NCI-H2227 (cell line): ENCODE measurements at regions not wholly inside any gene's neighbourhood (a gene's known extent, or its start where the extent isn't known, plus 50 kb on each side); places are given as distances from the start of the nearest gene placed in this dataset.

ENCODE experiments used
- DNase-seq: peaks from one replicate; lab custom pipeline; 2025; ENCODE audit not compliant: unreplicated experiment; lab: John Stamatoyannopoulos, UW

DNA sequence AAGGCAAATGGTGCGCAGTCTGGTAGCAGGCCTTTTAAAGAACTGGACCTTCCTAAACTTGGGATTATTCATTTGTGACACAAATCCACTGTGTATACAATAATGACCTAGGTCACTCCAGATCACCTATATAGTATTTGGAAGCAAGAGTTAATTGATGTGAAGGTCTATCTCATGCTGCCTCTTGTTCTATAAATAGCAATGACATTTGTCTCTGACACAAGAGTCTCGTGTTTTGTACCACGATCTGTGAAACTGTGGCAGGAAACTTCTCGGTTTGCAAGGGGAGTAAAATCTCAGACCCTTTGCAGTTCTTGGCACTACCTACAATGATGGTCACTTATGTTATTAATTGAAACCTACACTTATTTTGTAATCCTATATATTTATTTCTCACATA, 1408.4 kb downstream of the PCDH7 start:
- no peak for DNase-seq

DNA sequence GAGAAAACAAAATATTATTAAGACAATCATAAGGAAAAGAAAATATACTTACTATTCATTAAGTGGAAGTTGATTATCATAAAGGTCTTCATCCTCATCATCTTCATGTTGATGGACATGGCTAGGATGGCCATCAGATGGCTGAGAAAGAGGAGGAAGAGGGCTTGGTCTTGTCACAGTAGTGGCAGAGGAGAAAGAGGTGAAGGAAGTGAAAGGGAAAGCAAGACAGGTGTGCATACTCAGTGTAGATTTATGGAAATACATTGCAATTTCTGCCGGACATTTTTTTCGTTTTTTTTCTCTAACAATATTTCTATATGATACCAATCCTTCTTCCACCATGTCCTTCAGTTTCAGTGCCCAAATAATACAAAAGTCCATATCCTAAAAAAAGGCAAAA, 1409.8 kb downstream of the PCDH7 start:
- no peak for DNase-seq

DNA sequence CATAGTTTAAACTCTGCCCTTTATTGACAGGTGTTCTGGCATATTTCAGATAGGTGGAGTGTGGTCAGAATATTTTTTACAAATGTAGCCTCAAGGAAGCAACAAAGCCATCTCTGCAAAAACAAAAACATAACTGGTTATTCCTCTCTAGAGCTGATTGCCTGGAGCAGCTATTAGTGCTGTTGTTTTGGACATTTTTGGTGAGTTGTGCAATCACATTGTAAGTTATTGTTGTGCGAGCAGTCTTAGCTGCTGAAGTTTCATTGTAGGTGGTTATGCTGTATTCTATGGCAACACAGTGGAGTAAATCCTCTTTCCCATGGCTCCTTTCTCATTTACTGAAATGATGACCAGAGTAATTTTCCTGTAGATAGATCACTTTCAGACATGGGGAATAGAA, 1413.0 kb downstream of the PCDH7 start:
- DNase-seq = no peak

DNA sequence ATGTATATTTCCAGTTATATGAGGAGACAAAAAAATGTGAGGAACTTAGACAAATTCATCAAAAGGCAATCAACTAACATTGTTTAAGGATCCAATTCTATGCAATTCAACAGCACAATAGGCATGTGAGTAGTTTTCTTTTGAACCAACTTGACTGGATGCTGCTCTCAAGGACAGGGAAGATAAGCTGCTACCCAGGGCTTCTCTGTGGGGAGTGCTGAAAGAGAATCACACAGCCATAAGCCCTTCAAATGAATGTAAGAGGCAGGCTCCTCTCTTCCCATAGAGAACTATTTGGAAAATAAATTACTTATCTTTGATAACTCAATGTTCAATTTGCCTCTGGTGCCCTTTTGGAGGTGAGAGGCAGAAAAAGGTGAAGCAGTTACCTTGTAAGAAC, 1413.6 kb downstream of the PCDH7 start:
- no peak for DNase-seq

DNA sequence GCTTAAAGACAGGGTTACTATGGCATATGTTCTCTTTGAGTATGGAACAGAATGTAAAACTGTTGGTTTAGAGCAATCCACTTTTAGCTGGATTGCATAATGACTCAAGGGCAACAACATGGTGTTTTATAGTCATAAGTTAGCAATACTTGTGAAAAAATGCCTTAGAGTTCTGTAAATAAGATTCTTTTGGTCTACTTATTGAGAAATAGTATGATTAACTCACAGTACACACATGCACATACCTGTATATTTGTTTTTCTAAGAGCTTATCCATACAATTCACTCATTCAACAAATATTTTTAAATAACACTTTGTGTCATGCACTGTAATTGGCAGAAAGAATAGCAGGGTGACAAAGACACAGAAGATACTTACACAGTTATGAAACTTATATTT, 1415.5 kb downstream of the PCDH7 start:
- no peak for DNase-seq

- no peak for DNase-seq
These were observed 1416.1 kb downstream of the PCDH7 start for GRCh38 chr4:32136081-32136787.

- DNase-seq = no peak
These were observed 1420.5 kb downstream of the PCDH7 start for GRCh38 chr4:32140636-32141035.

GRCh38 chr4:32142075-32142474, 1421.9 kb downstream of the PCDH7 start:
- no peak for DNase-seq

GRCh38 chr4:32145987-32146386, 1425.8 kb downstream of the PCDH7 start:
- no peak for DNase-seq

- no peak for DNase-seq
These were observed 1427.4 kb downstream of the PCDH7 start for GRCh38 chr4:32147446-32148085.

- peak; percentile 17 for DNase-seq
These were observed 1428.0 kb downstream of the PCDH7 start for GRCh38 chr4:32148111-32148666.

- no peak for DNase-seq
These were observed 1438.8 kb downstream of the PCDH7 start for GRCh38 chr4:32158961-32159360.

DNA sequence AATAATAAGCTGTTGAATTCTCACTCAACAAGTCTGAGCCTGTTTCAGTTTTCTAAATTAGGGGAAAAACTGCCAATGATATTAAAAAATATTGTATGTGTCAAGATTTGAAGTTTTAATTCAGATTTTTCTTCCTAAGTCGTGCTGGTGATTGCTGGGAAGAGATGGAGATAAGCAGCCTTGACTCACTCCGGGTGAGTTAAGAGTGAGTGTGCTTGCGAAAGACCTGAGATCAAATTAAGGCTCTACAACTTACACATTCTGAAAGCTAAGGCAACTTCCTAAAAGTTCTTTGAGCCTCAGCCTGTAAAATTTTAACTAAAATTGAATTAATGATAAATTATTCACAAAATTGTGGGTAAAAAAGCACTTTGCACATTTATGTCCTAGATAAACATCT, 1441.2 kb downstream of the PCDH7 start:
- DNase-seq = no peak

GRCh38 chr4:32163125-32163524, 1443.0 kb downstream of the PCDH7 start:
- DNase-seq = no peak

- no peak for DNase-seq
These were observed 1449.7 kb downstream of the PCDH7 start for GRCh38 chr4:32169841-32170240.

DNA sequence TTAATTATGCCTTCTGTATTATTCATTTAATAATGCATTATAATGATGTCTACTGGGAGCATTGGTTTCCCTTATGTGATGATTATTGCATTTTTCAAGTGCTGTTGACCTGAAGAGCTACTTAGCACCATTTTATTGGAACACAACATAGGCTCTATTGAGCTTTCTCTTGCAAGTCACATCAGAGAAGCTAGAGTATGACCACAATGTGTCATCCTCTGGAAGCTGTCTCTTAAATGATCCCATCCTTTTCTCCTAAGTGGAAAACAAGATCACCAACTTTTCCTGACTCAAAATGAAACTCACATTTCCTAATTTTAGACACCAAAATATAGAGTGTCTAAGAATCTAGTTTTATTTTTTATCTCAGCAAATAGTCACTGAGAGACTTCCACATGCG, 1451.9 kb downstream of the PCDH7 start:
- no peak for DNase-seq

DNA sequence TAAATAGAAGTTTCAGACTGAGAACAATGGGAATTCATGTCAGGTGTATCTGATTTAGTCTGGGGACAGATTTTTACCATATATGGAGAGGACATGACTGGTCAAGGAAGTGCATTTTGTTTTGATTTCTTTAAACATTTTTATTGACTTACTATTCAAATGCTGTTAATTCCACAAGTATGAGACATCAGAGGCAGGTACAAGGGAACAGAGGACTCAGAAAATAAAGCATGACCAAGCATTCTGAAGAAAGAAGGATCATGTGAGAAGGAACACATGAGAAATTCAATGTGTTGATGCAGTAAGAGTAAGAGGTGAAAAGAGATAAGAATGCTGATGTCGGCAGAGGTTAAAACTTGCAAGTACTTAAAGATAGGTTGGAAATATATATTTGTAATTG, 1452.6 kb downstream of the PCDH7 start:
- no peak for DNase-seq

DNA sequence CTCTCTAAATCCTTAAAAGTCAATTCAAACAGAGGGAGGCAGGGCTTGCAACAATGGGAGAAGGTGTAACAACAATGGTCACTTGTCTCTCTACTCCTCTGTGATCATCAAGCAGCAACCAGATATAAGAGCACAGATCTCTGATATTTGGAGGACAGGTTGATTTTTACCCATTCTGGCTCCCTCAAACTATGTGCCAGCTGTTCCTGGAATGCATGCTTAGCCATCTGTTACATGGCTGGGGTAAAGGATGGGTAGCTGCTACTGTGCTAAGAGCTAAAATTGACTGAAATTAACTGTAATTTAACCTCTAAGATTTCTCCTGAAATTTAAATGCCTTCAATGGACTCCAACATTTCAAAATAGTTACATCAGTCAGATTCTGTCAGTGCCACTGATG, 1459.9 kb downstream of the PCDH7 start:
- DNase-seq = no peak

GRCh38 chr4:32184186-32184585, 1464.0 kb downstream of the PCDH7 start:
- no peak for DNase-seq

DNA sequence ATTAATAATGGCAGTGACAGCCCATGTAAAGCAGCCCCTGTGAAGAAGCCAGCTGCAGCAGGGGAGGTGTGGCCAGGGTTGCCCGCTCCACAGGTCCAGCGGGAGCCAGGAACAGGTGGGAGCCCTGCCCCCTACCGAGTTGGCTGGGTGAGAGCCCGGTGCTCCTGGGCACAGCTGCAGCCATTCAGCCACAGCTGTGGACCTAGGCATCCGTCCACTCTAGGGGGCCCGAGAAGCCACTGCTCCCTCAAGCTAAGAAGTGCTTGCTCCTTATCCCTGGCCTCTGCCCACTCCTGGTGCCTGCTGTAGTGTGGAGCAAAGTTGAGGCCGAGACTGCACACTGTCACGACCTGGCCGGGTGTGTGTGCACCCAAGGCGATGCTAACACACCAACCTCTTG, 1469.0 kb downstream of the PCDH7 start:
- DNase-seq = no peak

- no peak for DNase-seq
These were observed 1469.6 kb downstream of the PCDH7 start for GRCh38 chr4:32189788-32190187.

DNA sequence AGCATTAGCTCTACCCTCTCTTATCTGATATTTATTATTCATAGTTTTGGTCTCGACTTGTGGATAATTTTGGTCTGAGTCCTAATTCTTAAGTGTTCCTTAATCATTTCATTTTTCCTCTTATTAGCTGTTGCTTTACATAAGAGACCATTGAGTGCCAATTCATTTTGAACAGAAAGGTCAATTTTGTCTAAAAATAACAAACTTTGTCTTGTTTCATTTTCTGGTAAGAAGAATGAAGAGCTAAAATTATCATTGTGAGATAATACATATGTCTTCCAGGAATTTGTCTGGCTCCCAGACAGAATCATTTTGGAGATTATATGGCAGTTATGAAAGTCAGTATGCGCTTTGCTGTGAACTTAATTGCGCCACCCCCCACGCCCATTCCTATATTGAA, 1471.8 kb downstream of the PCDH7 start:
- DNase-seq = no peak

- no peak for DNase-seq
These were observed 1472.2 kb downstream of the PCDH7 start for GRCh38 chr4:32192363-32192762.
